Testis (tissue), 2 donors: ENCODE measurements at regions not wholly inside any gene's neighbourhood (a gene's known extent, or its start where the extent isn't known, plus 50 kb on each side); places are given as distances from the start of the nearest gene placed in this dataset.

Source experiments
- DNase-seq: peaks from one replicate; pipeline ENCODE4 v3.0.0-alpha.2; 2019
- H3K27ac ChIP-seq, 2 donors: fragments of 200-600 bp; sonication (generic); one replicate each; pipeline ENCODE4 v1.5.1; 2019
- H3K27me3 ChIP-seq: fragments of 200-600 bp; sonication (generic); one replicate; pipeline ENCODE4 v1.5.1; 2019
- H3K36me3 ChIP-seq: fragments of 200-600 bp; sonication (generic); one replicate; pipeline ENCODE4 v1.5.1; 2017; ENCODE audit warnings: low read depth; ENCODE audit errors: missing control alignments
- H3K4me1 ChIP-seq: fragments of 200-600 bp; sonication (generic); one replicate; pipeline ENCODE4 v1.5.1; 2019
- H3K4me3 ChIP-seq, 2 donors: fragments of 200-600 bp; sonication (generic); one replicate each; pipeline ENCODE4 v1.5.1; 2017 to 2019
- H3K9me3 ChIP-seq: fragments of 200-600 bp; sonication (generic); one replicate; pipeline ENCODE4 v1.5.1; 2017
- POLR2A ChIP-seq: fragments of 450-650 bp; IDR thresholded peaks from one replicate; pipeline ENCODE4 v1.6.1; 2017; ENCODE audit warnings: antibody characterized with exemption, mild to moderate bottlenecking, moderate library complexity
- WGBS, 2 donors: methylation state at CpG; one replicate each; pipeline ENCODE4 v1.1.5; 2018; 5-methylcytosine and 5-hydroxymethylcytosine counted together
- intact Hi-C: fragments of 100-400 bp; cut with DNase I; formaldehyde crosslinking; loops from one replicate; pipeline ENCODE4 v1.15.1; 2023; ENCODE audit warnings: low total_unique reads
- TF ChIP-seq, protein P1 (sequence below), 3 experiments: fragments of 450-650 bp in 2 of 3; fragments of 200-600 bp in 1 of 3; sonication (generic) in 1 of 3; IDR thresholded peaks; one replicate each; pipeline ENCODE4 v1.5.1; 2016 to 2019; ENCODE audit warnings: antibody characterized with exemption in 3 of 3, mild to moderate bottlenecking in 2 of 3, moderate library complexity in 1 of 3

DNA sequence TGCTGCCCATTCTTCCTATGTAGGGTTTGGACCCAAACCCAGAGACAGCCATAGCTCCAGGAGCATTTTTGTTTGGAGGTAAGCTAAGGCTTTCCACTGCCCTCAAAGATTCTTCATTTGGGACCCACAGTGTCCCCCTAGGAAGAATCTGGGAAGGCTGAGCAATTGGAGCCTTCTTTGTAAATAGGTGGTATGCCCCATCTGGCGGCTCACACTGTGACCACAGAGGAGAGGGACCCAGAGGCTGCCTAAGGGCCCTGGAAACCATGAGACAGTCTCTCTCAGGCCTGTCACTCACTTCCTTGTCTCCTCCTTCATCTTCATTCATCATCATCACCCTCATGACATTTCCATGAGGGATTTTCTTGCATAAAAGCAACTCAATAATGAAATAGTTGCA, 215.4 kb upstream of the OSR1 start:
- TF ChIP-seq POLR2A = no peak
- TF ChIP-seq, protein P1, sequence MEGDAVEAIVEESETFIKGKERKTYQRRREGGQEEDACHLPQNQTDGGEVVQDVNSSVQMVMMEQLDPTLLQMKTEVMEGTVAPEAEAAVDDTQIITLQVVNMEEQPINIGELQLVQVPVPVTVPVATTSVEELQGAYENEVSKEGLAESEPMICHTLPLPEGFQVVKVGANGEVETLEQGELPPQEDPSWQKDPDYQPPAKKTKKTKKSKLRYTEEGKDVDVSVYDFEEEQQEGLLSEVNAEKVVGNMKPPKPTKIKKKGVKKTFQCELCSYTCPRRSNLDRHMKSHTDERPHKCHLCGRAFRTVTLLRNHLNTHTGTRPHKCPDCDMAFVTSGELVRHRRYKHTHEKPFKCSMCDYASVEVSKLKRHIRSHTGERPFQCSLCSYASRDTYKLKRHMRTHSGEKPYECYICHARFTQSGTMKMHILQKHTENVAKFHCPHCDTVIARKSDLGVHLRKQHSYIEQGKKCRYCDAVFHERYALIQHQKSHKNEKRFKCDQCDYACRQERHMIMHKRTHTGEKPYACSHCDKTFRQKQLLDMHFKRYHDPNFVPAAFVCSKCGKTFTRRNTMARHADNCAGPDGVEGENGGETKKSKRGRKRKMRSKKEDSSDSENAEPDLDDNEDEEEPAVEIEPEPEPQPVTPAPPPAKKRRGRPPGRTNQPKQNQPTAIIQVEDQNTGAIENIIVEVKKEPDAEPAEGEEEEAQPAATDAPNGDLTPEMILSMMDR (IDR thresholded peaks at IDR 0.05) = no peak
- Histone ChIP-seq H3K27me3 (no peaks in the 10 kb centered on the region), H3K9me3 (no peaks in the 10 kb centered on the region), H3K4me3 (no peak overlapping the region), H3K36me3 (no peaks in the 10 kb centered on the region), H3K4me1 (peaks cover 6% of the 10 kb centered on the region), H3K27ac (no peak overlapping the region)
- WGBS, 2 donors = 71 to 90% methylated on average over 1 of the region's 1 CpG
- no peak for DNase-seq
- intact Hi-C loops = no loop called here

DNA sequence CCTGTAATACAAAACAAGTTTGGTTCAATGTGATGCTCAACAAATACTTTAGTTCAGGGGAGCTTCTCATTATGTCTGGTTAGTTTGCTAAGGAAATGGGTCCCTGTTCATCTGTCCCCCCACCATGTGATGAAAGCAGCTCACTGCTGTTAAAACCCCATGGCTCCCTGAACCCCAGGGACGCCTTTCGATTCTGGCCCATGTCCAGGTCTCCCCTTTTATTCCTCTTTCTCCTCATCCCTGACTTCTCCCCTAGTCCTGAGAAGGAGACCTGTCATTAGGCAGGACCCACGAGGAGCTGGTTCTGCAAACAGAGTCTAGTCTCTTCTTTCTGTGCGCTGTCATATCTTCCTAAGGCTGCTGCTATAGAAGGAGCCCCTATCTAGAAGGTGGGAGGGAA, 213.3 kb upstream of the OSR1 start:
- 82 to 87% methylated on average over 4 of the region's 4 CpGs for WGBS, 2 donors
- no peaks in the 10 kb centered on the region for H3K27me3 ChIP-seq
- no peak overlapping the region for H3K27ac ChIP-seq
- TF ChIP-seq POLR2A = no peak
- TF ChIP-seq, protein P1 (IDR thresholded peaks at IDR 0.05) = no peak
- intact Hi-C loops = no loop called here
- H3K36me3 ChIP-seq = no peaks in the 10 kb centered on the region
- no peak overlapping the region for H3K4me3 ChIP-seq
- peaks cover 6% of the 10 kb centered on the region for H3K4me1 ChIP-seq
- DNase-seq = no peak
- no peaks in the 10 kb centered on the region for H3K9me3 ChIP-seq

DNA sequence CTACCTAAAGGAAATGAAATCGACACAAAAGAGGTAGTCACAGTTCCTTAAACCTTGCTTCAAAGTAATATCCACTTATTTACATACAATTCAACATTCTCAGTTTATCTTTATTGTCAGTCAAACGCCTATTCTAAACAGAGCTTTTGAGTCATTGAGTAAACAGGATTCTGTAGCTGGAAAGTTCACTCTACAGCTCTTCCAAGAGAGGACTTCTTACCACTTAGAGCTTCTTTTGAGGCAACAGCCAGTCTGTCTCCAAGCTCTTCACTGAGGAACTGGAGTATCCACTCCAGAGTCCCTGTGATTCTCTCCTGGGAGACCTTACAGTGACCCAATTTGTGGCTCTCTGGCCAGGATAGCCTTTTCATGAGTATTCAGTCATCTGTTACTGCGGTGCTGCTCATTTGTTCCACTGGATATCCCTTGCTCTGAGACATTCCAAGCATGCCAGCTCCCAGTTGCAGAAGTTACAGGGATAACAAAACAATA, 210.9 kb upstream of the OSR1 start:
- no peak for DNase-seq
- no peak for TF ChIP-seq POLR2A
- TF ChIP-seq, protein P1 (IDR thresholded peaks at IDR 0.05) = no peak
- intact Hi-C loops = no loop called here
- no peak overlapping the region for H3K27ac ChIP-seq
- H3K4me1 ChIP-seq = peaks cover 2% of the 10 kb centered on the region
- H3K36me3 ChIP-seq = no peaks in the 10 kb centered on the region
- WGBS, 2 donors = 72 to 82% methylated on average over 3 of the region's 3 CpGs
- no peak overlapping the region for H3K4me3 ChIP-seq
- H3K9me3 ChIP-seq = no peaks in the 10 kb centered on the region
- no peaks in the 10 kb centered on the region for H3K27me3 ChIP-seq

- no peak for DNase-seq
Measured at GRCh38 chr2:19568809-19569208, 210.4 kb upstream of the OSR1 start.

GRCh38 chr2:19560785-19561184, 202.4 kb upstream of the OSR1 start:
- TF ChIP-seq POLR2A = no peak
- TF ChIP-seq, protein P1 (IDR thresholded peaks at IDR 0.05) = no peak
- H3K36me3 ChIP-seq = no peaks in the 10 kb centered on the region
- H3K4me1 ChIP-seq = no peaks in the 10 kb centered on the region
- DNase-seq = no peak
- no peak overlapping the region for H3K27ac ChIP-seq
- H3K4me3 ChIP-seq = no peak overlapping the region
- intact Hi-C loops = no loop called here
- H3K9me3 ChIP-seq = no peaks in the 10 kb centered on the region
- no peaks in the 10 kb centered on the region for H3K27me3 ChIP-seq

More at GRCh38 chr2:19568809-19569208, 210.4 kb upstream of the OSR1 start:
- Histone ChIP-seq H3K4me3 (no peak overlapping the region), H3K9me3 (no peaks in the 10 kb centered on the region), H3K27me3 (no peaks in the 10 kb centered on the region), H3K4me1 (no peaks in the 10 kb centered on the region), H3K36me3 (no peaks in the 10 kb centered on the region), H3K27ac (no peak overlapping the region)
- TF ChIP-seq POLR2A = no peak
- TF ChIP-seq, protein P1 (IDR thresholded peaks at IDR 0.05) = no peak
- WGBS, 2 donors = 93 to 98% methylated on average over 5 of the region's 5 CpGs
- intact Hi-C loops = no loop called here
